Loucy (cell line): ENCODE measurements at regions not wholly inside any gene's neighbourhood (a gene's known extent, or its start where the extent isn't known, plus 50 kb on each side); places are given as distances from the start of the nearest gene placed in this dataset.

Experiments used
- CTCF ChIP-seq: fragments of 200-600 bp; sonication (generic); conservative IDR thresholded peaks from 2 replicates; pipeline ENCODE4 v1.5.1; 2014; ENCODE audit warnings: mild to moderate bottlenecking, antibody characterized with exemption, low read length
- EZH2phosphoT487 ChIP-seq: fragments of 200-600 bp; IDR thresholded peaks from 2 replicates; pipeline ENCODE4 v1.6.1; 2018; ENCODE audit warnings: antibody characterized with exemption, mild to moderate bottlenecking, moderate library complexity, borderline replicate concordance

GRCh38 chr2:147222506-147222905 lies 622.3 kb upstream of the ACVR2A start:
- no peak for TF ChIP-seq CTCF
- no peak for TF ChIP-seq EZH2phosphoT487
